HG02623 (cell line): ENCODE measurements at regions not wholly inside any gene's neighbourhood (a gene's known extent, or its start where the extent isn't known, plus 50 kb on each side); places are given as distances from the start of the nearest gene placed in this dataset.

ENCODE experiments used
- ATAC-seq: cut with Tn5 transposase; IDR thresholded peaks from one replicate; pipeline ENCODE4 v1.9.1; 2021; ENCODE audit warnings: moderate library complexity; ENCODE audit not compliant: unreplicated experiment

GRCh38 chr9:29826421-29826820 is 2253.1 kb upstream of the C9orf72 start:
- ATAC-seq = no peak

DNA sequence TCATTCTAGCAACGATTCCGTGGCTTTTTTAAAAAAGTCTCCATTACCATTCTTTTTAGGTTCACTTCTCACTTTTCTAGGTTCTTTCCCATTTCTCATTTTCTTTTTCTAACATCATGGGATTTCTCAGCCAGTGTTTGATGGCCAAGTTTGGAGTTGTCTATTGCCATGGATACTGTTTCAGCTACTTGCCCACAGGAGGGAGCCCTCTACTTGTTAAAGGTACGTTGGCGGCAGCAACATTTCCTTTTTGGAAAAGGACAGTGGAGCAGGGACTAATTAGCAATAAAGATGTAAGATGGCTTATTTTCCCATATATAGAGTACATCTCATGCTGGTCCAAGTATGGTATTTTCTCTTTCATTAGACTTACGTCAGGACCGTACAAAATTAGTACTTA is 2257.5 kb upstream of the C9orf72 start:
- ATAC-seq = no peak

- ATAC-seq = no peak
These were observed 2265.3 kb upstream of the C9orf72 start for GRCh38 chr9:29838491-29839020.

DNA sequence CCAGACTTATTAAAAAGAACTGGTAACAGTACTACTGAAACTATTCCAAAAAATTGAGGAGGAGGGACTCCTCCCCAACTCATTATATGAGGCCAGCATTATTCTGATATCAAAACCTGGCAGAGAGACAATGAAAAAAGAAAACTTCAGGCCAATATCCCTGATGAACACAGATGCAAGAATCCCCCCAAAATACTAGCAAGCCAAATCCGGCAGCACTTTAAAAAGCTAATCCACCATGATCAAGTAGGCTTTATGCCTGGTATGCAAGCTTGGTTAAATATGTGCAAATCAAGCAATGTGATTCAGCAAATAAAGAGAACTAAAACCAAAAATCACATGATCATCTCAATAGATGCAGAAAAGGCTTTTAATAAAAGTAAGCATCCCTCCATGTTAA is 2271.0 kb upstream of the C9orf72 start:
- no peak for ATAC-seq

DNA sequence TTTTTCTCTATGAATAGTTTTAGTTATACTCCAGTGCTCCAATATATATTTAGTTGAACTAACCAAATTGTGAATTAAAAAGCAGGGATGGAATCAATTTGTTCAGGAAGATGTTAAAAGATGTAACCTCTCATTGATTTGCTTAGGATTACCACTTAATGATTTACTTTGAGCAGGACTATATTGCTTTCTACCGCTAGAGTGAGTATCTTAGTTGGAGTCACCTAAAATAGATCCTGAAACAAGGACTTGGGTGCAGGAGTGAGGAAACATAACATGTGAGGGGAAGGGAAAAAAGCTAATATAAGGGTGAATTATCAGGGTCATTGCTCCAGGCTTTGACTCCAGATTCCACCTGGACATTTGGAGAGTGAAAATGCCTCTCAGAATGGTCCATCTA is 2277.4 kb upstream of the C9orf72 start:
- no peak for ATAC-seq

- ATAC-seq = no peak
These were observed 2288.5 kb upstream of the C9orf72 start for GRCh38 chr9:29861803-29862202.

DNA sequence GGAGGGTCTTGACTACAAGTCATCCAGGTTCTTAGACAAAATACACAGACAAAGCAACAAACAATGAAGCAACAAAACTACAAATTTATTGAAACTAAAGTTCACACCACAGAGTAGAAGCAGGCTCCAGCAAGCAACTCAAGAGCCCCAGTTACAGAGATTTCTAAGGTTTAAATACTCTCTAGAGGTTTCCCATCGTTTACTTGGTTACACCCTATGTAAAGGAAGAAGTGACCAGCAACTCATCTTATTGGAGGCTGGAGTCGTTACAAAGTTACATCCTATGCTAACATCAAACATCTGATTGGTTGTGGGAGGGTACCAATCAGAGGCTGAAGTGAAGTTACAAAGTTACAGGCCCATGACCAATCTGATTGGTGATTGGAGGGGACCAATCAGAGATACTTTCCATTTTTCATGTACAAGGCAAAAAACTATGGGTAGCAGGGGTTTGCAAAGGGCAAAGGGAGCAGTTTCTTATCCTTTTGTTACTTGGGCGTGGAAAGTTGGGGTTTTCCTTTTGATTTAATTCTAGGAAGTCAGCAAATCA is 2292.6 kb upstream of the C9orf72 start:
- no peak for ATAC-seq

DNA sequence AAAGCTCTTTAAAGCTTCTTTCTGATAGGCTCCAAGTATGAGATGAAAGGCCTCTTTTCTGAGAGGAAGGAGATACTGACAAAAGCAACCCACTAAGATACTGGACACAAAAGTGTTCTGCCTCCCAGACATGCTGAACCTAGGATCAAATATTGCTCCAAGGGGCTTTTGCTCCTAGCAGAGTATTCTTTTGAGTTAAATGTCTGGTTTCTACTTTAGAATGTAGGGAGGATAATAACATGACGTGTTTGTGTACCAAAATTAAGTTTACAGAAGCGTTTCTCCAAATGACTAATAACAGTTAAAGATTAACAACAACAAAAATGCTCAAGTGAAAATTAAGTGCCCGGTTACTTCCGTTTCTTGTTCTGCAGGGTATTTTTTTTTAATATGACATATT is 2293.3 kb upstream of the C9orf72 start:
- ATAC-seq = peak; percentile 45

GRCh38 chr9:29873579-29873978 is 2300.3 kb upstream of the C9orf72 start:
- ATAC-seq = no peak

- no peak for ATAC-seq
These were observed 2302.3 kb upstream of the C9orf72 start for GRCh38 chr9:29875547-29875946.

GRCh38 chr9:29882767-29883166 is 2309.5 kb upstream of the C9orf72 start:
- no peak for ATAC-seq

GRCh38 chr9:29906065-29906464 is 2332.8 kb upstream of the C9orf72 start:
- no peak for ATAC-seq

- ATAC-seq = no peak
These were observed 2354.8 kb upstream of the C9orf72 start for GRCh38 chr9:29928072-29928471.

- no peak for ATAC-seq
These were observed 2366.3 kb upstream of the C9orf72 start for GRCh38 chr9:29939559-29939958.

- no peak for ATAC-seq
These were observed 2371.7 kb upstream of the C9orf72 start for GRCh38 chr9:29945012-29945411.

GRCh38 chr9:29958469-29958868 is 2385.2 kb upstream of the C9orf72 start:
- ATAC-seq = no peak

DNA sequence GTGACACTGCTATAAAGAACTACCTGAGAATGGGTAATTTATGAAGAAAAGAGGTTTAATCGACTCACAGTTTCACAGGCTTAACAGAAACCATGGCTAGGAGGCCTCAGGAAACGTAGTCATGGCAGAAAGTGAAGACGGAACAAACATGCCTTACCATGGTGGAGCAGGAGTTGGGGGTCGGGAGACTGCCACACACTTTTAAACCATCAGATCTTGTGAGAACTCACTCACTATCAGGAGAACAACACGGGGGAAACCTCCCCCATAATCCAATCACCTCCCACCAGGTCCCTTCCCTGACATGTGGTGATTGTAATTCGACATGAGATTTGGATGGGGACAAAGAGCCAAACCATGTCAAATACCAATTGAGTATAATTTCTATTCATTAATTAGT is 2392.6 kb upstream of the C9orf72 start:
- ATAC-seq = no peak

- no peak for ATAC-seq
These were observed 2393.0 kb upstream of the C9orf72 start for GRCh38 chr9:29966247-29966646.

- ATAC-seq = no peak
These were observed 2395.6 kb upstream of the C9orf72 start for GRCh38 chr9:29968831-29969230.

DNA sequence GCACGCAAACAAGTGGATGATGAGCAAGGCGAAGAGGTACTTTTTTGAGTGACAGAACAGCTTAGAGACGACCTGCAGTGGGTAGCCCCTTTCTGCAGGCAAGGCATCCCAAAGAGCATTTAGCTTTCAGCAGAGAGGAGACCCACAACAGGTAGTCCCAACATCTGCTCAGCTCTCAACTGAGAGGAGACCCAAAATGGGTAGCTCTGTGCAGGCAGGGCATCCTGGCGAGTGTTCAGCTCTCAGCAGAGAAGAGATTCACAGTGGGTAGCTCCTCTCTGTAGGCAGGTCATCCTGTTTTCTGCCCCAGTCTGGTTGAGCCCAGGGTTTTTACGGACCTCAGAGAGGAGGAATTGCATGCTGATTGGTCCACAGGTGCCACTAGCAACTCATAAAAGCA is 2396.1 kb upstream of the C9orf72 start:
- ATAC-seq = no peak

DNA sequence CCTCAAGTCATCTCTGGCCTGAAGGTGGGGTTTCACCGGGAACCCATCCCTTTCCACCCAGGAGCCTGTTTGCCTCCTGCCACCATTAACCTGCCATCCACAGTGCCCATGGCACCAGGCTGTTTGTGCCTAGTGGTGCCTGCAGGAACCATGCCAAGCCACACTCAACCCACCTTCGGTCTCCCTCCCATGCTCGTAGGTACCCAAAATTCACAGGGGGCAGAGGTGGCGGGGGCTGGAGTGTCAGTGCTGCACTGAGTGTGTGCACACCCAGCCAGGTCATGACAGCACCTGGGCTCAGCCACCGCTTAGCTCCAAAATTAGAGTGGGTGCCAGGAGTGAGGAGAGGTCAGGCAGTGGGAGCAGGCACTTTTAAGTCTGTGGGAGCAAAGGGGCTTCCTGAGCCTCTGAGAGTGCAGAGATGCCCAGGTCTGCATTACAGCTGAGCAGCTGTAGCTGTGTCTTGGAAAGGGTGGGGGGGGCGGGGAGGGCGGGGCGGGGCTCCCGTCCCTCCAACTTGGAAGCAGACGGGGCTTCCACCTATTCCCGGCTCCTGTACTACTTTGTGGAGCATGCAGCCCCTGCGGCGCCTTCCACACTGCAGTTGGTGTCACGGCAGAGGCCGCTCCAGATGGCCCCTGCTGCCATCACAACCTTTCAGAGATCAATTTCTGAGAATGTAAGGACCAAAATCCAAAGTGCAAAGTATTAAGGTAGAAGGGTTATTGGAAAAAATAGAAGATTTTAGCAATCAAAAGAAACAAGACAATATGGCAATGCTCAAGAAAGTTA is 2396.8 kb upstream of the C9orf72 start:
- ATAC-seq = no peak

DNA sequence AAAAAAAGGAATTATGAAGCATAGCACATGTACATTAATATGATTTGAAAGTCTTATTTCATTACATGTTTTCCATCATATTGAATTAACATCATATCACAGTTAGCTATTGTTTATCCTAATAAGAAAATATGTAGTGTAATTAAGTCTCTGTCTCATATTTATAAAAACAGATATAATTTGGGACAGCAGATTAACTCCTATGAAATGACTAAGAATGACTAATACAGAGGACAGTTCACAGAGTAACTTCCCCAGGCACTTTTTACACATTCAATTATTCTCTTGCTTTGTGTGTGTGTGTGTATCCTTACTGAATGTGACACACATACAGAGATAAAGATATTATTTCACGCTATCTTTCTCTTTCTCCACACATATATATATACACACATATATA is 2400.9 kb upstream of the C9orf72 start:
- ATAC-seq = no peak

DNA sequence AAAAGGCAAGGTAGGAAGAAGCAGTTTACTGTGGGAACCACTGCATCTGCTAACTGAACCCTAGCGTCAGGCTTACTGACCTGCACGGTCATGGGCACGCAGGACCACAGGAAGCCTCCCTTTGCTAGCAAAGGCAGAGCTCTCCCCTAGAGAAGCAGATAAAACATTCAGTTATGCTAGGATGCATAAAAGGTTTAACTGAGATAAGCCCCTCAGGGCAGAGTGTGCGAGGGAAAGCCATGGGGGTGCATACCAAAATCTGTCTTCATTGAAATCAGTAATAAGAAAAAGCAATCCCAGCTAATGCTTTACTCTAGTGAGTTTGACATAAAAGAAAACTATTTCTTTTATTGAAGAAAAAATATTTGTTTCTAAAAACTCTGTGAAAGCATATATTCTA is 2403.7 kb upstream of the C9orf72 start:
- no peak for ATAC-seq
